GM19452 (cell line): ENCODE measurements at regions not wholly inside any gene's neighbourhood (a gene's known extent, or its start where the extent isn't known, plus 50 kb on each side); places are given as distances from the start of the nearest gene placed in this dataset.

Experiments used
- ATAC-seq: cut with Tn5 transposase; IDR thresholded peaks from one replicate; pipeline ENCODE4 v1.9.1; 2021; ENCODE audit not compliant: unreplicated experiment

GRCh38 chr13:80133631-80134261, 207.2 kb downstream of the SPRY2 start:
- ATAC-seq: no peak

DNA sequence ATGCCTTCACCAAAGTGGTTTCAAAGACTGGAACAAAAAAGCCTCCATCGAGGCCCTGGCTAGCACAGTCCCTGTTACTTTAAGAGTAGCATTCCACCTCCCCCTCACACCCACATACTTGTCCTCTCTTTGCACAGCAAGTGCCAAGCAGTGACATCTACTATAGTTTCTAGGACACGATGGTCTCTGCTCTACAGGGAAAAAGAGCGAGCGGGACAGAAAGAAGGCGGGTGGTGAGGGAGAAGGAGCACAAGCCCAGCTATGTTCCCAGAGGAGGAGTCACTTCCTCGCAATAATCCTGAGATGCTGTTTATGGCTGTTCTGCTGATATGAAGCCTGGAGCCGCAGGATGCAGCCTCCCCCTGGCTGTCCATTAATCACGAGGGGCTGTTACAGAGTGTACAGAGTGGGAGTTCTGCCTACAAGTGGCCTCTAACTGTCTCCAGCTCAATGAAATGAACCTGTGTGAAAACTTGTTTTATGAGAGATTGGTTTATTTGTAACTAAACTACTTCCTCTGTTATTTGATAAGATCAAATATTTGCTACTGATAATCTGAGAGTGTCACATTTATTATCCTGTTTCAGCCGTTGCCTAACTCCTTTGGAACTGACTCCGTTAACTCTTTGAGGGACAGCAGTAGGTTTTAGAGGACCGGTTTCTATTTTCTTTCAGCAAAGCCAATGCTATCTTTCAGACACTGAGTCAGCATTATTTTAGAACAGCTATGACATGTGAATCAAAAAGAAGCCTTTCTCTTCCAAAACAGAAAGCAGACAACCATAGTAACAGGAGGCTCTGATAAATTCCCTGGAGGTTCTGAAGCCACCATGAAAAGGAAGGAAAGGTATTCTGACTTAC, 208.0 kb downstream of the SPRY2 start:
- no peak for ATAC-seq

GRCh38 chr13:80131204-80131603, 209.7 kb downstream of the SPRY2 start:
- no peak for ATAC-seq

DNA sequence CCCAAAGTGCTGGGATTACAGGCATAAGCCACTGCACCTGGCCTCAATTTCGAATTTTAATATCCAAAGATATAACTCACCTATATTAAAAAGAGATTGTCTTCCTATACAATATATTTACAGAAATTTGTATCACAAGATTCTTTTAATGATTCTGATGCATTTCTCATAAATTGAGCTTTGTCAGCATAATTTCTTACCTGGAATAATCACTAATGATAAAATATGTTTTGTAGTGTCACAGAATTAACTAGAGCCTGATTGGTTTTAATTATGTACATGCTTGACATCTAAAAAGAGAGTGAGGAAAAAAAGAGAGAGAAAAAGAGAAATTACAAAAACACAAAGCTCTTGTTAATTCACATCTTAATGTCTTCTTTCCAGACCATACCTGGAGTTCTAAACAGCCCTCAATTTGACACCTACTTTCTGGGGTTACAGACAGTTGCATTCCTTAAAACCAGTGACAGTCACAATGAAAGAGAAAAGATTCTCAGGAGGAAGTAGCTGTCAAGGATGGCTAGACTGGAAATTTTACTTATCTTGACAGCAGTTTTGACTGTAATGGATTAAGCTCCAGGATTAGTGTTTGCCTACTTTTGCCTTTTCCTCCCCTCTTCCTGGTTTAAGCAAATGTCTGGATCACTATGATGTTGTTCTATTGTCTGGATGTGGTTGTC, 214.4 kb downstream of the SPRY2 start:
- no peak for ATAC-seq

- no peak for ATAC-seq
Observed at GRCh38 chr13:80123945-80124344, 217.0 kb downstream of the SPRY2 start.

DNA sequence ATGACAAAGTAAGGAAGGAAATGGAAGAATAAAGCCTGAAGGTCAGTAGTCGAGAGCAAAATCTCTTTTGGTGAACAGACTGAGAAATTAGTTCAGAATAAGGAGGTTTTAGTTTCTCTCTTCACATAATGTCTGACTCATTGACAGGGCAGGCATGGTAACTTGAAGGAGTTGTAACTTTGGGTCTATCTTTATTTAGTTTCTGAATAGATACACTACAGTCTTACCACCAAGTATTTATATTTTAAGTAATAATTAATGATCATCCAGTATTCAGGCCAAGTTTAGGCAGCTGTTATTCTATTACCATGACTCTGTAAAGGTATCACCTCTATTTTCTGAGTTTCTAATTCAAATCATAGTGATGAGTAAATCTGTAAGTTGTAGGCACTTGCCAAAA, 219.9 kb downstream of the SPRY2 start:
- ATAC-seq: peak; percentile 69

GRCh38 chr13:80118506-80118905, 222.4 kb downstream of the SPRY2 start:
- ATAC-seq: no peak

DNA sequence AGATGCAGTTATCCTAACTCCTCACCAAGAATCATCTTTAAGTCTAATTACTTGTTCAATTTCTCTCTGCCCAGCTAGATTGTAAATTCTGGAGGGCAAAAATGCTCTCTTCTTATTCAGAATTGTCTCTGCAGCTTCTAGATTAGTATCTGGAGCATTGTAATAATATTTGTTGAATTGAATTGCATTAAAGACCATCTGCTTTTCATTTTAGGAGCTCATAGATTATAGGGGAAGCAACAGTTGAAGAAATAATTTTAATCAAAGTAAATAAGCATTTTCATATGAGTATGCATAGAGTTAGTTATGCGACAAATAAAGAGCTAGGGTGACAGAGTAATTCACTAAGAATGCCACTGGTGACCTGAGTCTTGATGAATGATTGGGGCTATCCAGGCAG, 222.8 kb downstream of the SPRY2 start:
- no peak for ATAC-seq

DNA sequence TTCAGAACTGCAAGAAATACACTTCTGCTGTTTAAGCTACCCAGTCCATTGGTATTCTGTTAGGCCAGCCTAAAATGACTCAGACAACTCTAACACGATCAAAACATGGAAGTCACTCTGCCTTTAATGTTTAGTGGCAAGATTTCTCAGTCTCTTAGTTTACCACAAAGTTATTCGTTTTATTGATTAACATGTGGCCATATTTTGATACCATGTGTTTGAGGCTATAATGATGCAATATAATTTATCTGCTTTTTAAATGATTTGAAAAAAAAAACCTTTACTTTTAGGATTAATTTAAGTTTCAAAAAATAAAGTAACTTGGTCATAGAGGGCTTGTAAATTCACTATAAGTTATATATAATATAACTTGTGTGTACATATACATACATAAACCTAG, 223.4 kb downstream of the SPRY2 start:
- ATAC-seq: no peak

DNA sequence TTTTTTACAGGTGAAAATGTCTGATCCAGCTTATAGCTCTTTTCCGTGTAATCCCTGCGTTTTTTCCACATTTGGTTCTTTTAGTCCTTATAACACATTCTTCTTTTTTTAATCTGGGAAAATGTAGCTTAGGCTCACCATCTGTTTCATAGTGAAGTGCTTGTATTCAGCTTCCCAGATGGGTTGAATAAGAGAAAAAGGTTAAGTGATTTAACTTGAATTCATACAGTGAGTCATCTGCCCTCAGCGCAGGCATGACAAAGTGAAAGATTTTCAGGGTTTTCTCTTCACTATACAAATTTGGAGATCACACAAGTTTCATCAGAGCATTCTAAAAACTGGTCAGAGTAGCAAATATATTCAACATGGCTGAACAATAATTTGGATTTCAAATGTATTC, 224.8 kb downstream of the SPRY2 start:
- ATAC-seq: no peak

DNA sequence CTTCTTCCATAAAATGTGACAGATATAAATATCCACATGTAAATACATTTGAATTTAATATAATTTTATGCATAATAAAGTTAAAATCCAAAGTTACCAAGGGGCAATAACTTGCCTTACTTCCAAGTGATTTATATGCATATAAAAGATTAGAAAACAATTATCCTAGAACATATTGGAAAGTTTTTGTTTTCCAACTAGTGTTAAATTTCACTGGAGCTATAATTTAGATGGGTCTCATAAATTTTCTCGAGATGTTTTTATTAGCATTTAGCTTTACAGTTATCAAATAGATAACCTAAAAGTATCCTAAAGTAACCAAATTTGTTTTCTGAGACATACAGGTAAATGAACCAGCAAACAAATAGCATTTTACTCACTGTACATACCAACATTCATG, 225.3 kb downstream of the SPRY2 start:
- ATAC-seq: no peak

DNA sequence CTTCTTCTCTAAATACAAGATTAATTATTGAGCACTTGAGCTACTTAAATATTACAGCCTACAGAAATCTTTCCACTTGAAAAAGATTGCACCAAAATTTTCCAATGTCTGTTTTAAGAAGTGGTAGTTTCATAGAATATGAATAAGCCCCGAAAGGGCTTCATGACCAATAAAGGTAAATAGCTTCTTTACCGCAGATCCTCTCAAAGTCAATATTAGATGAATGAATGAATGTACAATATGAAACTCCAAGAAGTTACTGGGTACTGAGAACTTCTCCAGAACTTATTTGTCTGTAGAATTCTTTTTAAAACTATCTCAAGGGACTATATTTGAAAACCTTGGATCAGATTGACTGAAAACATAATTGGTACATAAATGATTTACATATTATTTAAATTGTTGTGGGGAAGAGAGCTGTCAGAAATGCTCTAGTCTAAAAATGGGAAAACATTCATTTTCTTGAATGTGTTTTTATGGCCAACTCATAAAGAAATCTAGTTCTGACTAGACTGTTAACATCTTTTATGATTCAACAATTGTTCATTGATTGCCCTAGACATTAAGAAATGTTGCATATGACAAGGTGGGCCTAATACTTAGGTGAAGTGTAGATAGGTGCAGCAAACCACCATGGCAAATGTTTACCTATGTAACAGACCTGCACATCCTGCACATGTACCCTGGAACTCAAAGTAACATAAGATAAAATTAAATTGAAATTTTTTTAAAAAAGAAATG, 227.0 kb downstream of the SPRY2 start:
- no peak for ATAC-seq

DNA sequence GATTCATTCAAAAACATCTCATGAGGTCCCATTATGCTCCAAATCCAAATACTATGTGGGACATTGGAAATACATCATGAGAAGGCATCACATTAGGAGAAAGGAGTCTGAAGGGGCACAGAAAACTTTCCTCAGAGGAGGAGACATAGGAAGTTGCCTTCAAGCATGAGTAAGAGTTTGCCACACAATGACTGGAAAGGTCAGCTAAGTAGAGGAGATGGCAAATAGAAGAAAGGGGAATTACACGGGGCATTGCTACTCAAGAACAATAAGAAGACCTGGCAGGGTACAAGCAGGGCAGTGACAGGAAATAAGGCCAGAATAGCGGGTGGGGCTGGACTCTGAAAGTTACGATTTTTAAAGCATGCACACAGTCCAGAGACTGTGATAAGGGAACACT, 231.6 kb downstream of the SPRY2 start:
- no peak for ATAC-seq

- no peak for ATAC-seq
Observed at GRCh38 chr13:80105350-80105749, 235.6 kb downstream of the SPRY2 start.

GRCh38 chr13:80101040-80101439, 239.9 kb downstream of the SPRY2 start:
- ATAC-seq: no peak

DNA sequence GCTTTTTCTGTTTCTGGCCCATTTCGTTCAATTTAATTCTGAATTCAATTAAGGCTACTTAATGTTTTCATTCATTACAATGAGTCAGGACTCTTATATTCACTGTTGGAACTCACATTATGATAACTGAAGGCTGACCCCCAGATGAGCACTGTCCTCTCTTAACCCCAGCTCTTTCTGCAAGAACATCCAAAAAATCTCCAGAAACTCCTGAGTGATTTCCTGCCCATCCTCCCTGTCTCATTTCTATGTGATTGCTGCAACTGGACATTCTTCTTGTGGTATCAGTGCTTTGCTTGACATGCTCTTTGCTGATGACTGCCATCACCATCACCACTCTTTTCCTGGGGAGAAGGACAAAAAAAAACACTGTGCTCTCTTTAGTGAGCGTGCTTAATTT, 240.3 kb downstream of the SPRY2 start:
- no peak for ATAC-seq

DNA sequence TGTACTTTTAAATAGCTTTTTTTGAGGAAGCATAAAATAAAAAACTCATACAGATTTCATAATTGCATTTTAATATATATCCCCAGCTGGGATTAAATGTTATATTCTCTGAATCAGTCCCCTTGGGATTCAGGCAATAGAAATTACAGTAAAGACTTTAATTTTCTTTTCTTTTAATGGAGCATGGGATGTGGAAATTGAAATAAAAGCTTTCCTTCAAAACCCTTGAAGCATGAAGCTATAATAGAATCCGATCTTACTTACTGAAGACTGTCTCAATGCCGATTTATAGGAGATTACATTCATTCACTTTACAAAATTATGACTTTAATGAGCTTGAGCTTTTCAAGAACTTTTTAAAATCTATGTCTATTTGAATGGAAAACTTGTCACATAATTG, 243.4 kb downstream of the SPRY2 start:
- no peak for ATAC-seq

DNA sequence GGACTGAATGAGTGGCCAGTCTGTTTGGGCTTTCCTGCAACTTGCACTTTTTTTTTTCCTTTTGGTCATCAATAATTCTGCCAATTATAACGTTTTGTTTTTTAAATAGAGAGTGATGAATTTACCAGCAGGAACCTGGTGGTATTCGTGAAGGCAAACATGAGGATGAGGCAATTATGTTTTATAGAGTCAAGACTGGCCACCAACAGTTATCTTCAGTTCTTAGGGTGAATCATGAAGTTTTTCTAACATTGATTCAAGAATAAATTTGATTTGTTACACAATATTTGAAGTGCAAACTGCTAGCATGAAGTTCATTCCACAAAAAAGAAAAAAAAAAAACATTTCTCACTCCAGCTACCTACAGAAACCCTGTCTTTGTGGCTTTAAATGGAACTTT, 244.5 kb downstream of the SPRY2 start:
- no peak for ATAC-seq

DNA sequence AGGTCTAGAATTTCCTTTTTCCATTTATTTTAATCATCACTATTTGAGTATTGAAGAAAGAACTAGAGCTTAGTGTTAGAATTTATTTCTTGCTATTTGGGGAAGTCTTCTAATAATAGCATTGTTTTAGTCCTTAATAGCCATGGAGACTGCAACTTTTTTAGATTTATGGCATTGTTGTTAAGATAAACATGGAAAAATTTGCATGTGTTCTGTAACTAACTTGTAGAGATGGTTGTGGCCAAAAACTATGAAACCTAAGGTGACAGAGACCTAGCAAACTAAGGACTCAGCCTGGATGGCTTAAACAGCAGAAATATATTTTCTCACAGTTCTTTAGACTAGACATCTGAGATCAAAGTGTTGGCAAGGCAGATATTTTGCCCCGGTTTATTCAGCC, 246.4 kb downstream of the SPRY2 start:
- ATAC-seq: no peak

DNA sequence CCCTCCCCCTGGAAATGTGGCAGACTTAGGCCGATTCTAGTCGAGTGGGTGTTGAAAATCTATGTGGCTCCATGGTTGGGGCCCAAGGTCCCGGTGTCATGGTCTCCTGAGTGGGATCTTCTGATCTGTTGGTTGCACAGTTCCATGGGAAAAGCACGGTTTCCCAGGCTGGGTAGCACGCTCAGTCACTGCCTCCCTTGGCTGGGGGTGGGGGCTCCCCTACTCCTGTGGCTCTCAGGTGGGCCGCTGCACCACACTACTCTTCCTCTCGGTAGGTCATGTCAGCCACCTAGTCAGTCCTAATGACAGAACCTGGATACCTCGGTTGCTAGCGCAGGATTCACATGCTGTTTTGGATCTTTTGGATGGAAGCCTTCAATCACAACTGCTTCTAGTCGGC, 247.0 kb downstream of the SPRY2 start:
- no peak for ATAC-seq

GRCh38 chr13:80086304-80086721, 254.6 kb downstream of the SPRY2 start:
- no peak for ATAC-seq
